GM18858 (cell line): ENCODE measurements at regions not wholly inside any gene's neighbourhood (a gene's known extent, or its start where the extent isn't known, plus 50 kb on each side); places are given as distances from the start of the nearest gene placed in this dataset.

Experiments used
- ATAC-seq: cut with Tn5 transposase; IDR thresholded peaks from one replicate; pipeline ENCODE4 v1.9.1; 2021; ENCODE audit not compliant: unreplicated experiment

GRCh38 chr5:89440670-89441069 lies 557.7 kb upstream of the MEF2C start:
- no peak for ATAC-seq

GRCh38 chr5:89437450-89438435 lies 554.8 kb upstream of the MEF2C start:
- no peak for ATAC-seq

GRCh38 chr5:89436464-89436863 lies 553.5 kb upstream of the MEF2C start:
- ATAC-seq: no peak

GRCh38 chr5:89435347-89435746 lies 552.4 kb upstream of the MEF2C start:
- peak; percentile 77 for ATAC-seq

GRCh38 chr5:89428624-89429023 lies 545.6 kb upstream of the MEF2C start:
- no peak for ATAC-seq

- no peak for ATAC-seq
Observed at GRCh38 chr5:89425062-89425461, 542.1 kb upstream of the MEF2C start.

- ATAC-seq: peak; percentile 68
Observed at GRCh38 chr5:89421035-89421434, 538.1 kb upstream of the MEF2C start.

- no peak for ATAC-seq
Observed at GRCh38 chr5:89418407-89419085, 535.6 kb upstream of the MEF2C start.

- no peak for ATAC-seq
Observed at GRCh38 chr5:89417990-89418389, 535.0 kb upstream of the MEF2C start.

GRCh38 chr5:89417515-89417914 lies 534.5 kb upstream of the MEF2C start:
- no peak for ATAC-seq

GRCh38 chr5:89411891-89412290 lies 528.9 kb upstream of the MEF2C start:
- ATAC-seq: no peak

GRCh38 chr5:89407054-89407453 lies 524.1 kb upstream of the MEF2C start:
- no peak for ATAC-seq

GRCh38 chr5:89401659-89402058 lies 518.7 kb upstream of the MEF2C start:
- no peak for ATAC-seq

- ATAC-seq: no peak
Observed at GRCh38 chr5:89401012-89401411, 518.0 kb upstream of the MEF2C start.

GRCh38 chr5:89399548-89399947 lies 516.6 kb upstream of the MEF2C start:
- ATAC-seq: no peak

GRCh38 chr5:89397096-89397495 lies 514.1 kb upstream of the MEF2C start:
- peak; percentile 81 for ATAC-seq

GRCh38 chr5:89396278-89396954 lies 513.4 kb upstream of the MEF2C start:
- peak; percentile 30 for ATAC-seq

GRCh38 chr5:89395111-89395510 lies 512.1 kb upstream of the MEF2C start:
- ATAC-seq: no peak

GRCh38 chr5:89388872-89389271 lies 505.9 kb upstream of the MEF2C start:
- ATAC-seq: no peak

- no peak for ATAC-seq
Observed at GRCh38 chr5:89384391-89384790, 501.4 kb upstream of the MEF2C start.

GRCh38 chr5:89380635-89381034 lies 497.7 kb upstream of the MEF2C start:
- ATAC-seq: no peak
